ENCODE measurements at regions not wholly inside any gene's neighbourhood (a gene's known extent, or its start where the extent isn't known, plus 50 kb on each side); places are given as distances from the start of the nearest gene placed in this dataset.

GRCh38 chr11:38130976-38131375 lies 1532.9 kb upstream of the RAG2 start:
- in situ Hi-C loops (cut with HindIII; ENCODE audit: low pct_unique_long_range_greater_than_20kb, low sequenced_read_pairs): no loop called here
- CTCF ChIA-PET: no interaction called here

GRCh38 chr11:38130514-38130913 lies 1532.5 kb upstream of the RAG2 start:
- no peak for ATAC-seq
- POLR2A ChIA-PET: no interaction called here
- intact Hi-C loops (cut with micrococcal nuclease; ENCODE audit: unreplicated experiment): no loop called here

More at GRCh38 chr11:38130976-38131375, 1532.9 kb upstream of the RAG2 start:
- Histone ChIP-seq H3K4me3 (ENCODE audit: low read depth in 2 of 2, low read length in 2 of 2) (no peak overlapping the region), H3K9me3 (ENCODE audit: control insufficient read depth, insufficient read depth, low read depth, low read length) (no peaks in the 10 kb centered on the region), H3K4me1 (ENCODE audit: control insufficient read depth, insufficient read depth, low read length) (no peaks in the 10 kb centered on the region), H3K27ac (ENCODE audit: low read length) (no peak overlapping the region), H3K36me3 (ENCODE audit: control insufficient read depth, insufficient read depth, low read length) (no peaks in the 10 kb centered on the region), H3K27me3 (ENCODE audit: control insufficient read depth, insufficient read depth, low read length) (no peaks in the 10 kb centered on the region)
- no TSS peak for BruUV-seq (replicated peaks)
- no peak for TF ChIP-seq TCF7L2 (IDR thresholded peaks at IDR 0.05; ENCODE audit: low read depth, low read length)
- no peak for TF ChIP-seq REST (IDR thresholded peaks at IDR 0.05; ENCODE audit: insufficient read depth in 1 of 2, low read depth in 2 of 2, low read length in 1 of 2)
- no peak for TF ChIP-seq SIN3A (IDR thresholded peaks at IDR 0.05; ENCODE audit: borderline replicate concordance, insufficient read depth, low read depth, low read length)
- no peak for TF ChIP-seq CTCF (IDR thresholded peaks at IDR 0.05)
- TF ChIP-seq POLR2AphosphoS5 (IDR thresholded peaks at IDR 0.05; ENCODE audit: low read depth, low read length): no peak
- POLR2A ChIA-PET: no interaction called here
- DNase-seq (ENCODE audit: low read depth, low spot score): no peak
- intact Hi-C loops (cut with micrococcal nuclease; ENCODE audit: unreplicated experiment): no loop called here
- no peak for ATAC-seq

More at GRCh38 chr11:38130514-38130913, 1532.5 kb upstream of the RAG2 start:
- BruUV-seq (replicated peaks): no TSS peak
- H3K4me1 ChIP-seq (ENCODE audit: control insufficient read depth, insufficient read depth, low read length): no peaks in the 10 kb centered on the region
- H3K36me3 ChIP-seq (ENCODE audit: control insufficient read depth, insufficient read depth, low read length): no peaks in the 10 kb centered on the region
- CTCF ChIA-PET: no interaction called here
- H3K27ac ChIP-seq (ENCODE audit: low read length): no peak overlapping the region
- in situ Hi-C loops (cut with HindIII; ENCODE audit: low pct_unique_long_range_greater_than_20kb, low sequenced_read_pairs): no loop called here
- TF ChIP-seq REST (IDR thresholded peaks at IDR 0.05; ENCODE audit: insufficient read depth in 1 of 2, low read depth in 2 of 2, low read length in 1 of 2) (no peak), SIN3A (IDR thresholded peaks at IDR 0.05; ENCODE audit: borderline replicate concordance, insufficient read depth, low read depth, low read length) (no peak), POLR2AphosphoS5 (IDR thresholded peaks at IDR 0.05; ENCODE audit: low read depth, low read length) (no peak), TCF7L2 (IDR thresholded peaks at IDR 0.05; ENCODE audit: low read depth, low read length) (no peak), CTCF (IDR thresholded peaks at IDR 0.05) (no peak)
- no peaks in the 10 kb centered on the region for H3K9me3 ChIP-seq (ENCODE audit: control insufficient read depth, insufficient read depth, low read depth, low read length)
- no peak for DNase-seq (ENCODE audit: low read depth, low spot score)
- no peaks in the 10 kb centered on the region for H3K27me3 ChIP-seq (ENCODE audit: control insufficient read depth, insufficient read depth, low read length)
- no peak overlapping the region for H3K4me3 ChIP-seq (ENCODE audit: low read depth in 2 of 2, low read length in 2 of 2)

All from Panc1 (cell line).